ENCODE measurements at regions not wholly inside any gene's neighbourhood (a gene's known extent, or its start where the extent isn't known, plus 50 kb on each side); places are given as distances from the start of the nearest gene placed in this dataset.

GRCh38 chr2:142778289-142778688 is 99.2 kb upstream of the KYNU start:
- no peaks in the 10 kb centered on the region for H3K36me3 Mint-ChIP-seq (ENCODE audit: low read depth)
- H3K27me3 Mint-ChIP-seq (ENCODE audit: insufficient read depth), result no peaks in the 10 kb centered on the region; the same call in 1 of the 2 replicates
- H3K27ac Mint-ChIP-seq, result no peak overlapping the region
- no peak for DNase-seq
- TF ChIP-seq CTCF (IDR thresholded peaks at IDR 0.05), result no peak
- H3K9me3 Mint-ChIP-seq, result peaks cover 18% of the 10 kb centered on the region
- H3K4me3 Mint-ChIP-seq, result no peak overlapping the region
- H3K4me1 Mint-ChIP-seq (ENCODE audit: low read depth), result no peaks in the 10 kb centered on the region

- no peaks in the 10 kb centered on the region for H3K4me1 Mint-ChIP-seq (ENCODE audit: low read depth)
- no peak for TF ChIP-seq CTCF (IDR thresholded peaks at IDR 0.05)
- no peaks in the 10 kb centered on the region for H3K36me3 Mint-ChIP-seq (ENCODE audit: low read depth)
- no peak for DNase-seq
- peaks cover 23% of the 10 kb centered on the region for H3K9me3 Mint-ChIP-seq
- no peak overlapping the region for H3K27ac Mint-ChIP-seq
- no peak overlapping the region for H3K4me3 Mint-ChIP-seq
- H3K27me3 Mint-ChIP-seq (ENCODE audit: insufficient read depth), result no peaks in the 10 kb centered on the region; the same call in 1 of the 2 replicates
Observed at GRCh38 chr2:142777742-142778141, 99.7 kb upstream of the KYNU start.

GRCh38 chr2:142769761-142770160 is 107.7 kb upstream of the KYNU start:
- Mint-ChIP-seq H3K27me3 (ENCODE audit: insufficient read depth) (no peaks in the 10 kb centered on the region), H3K36me3 (ENCODE audit: low read depth) (no peaks in the 10 kb centered on the region), H3K4me1 (ENCODE audit: low read depth) (no peaks in the 10 kb centered on the region), H3K4me3 (no peak overlapping the region), H3K9me3 (peaks cover 44% of the 10 kb centered on the region), H3K27ac (no peak overlapping the region)
- no peak for TF ChIP-seq CTCF (IDR thresholded peaks at IDR 0.05)
- no peak for DNase-seq

GRCh38 chr2:142767847-142768246 is 109.6 kb upstream of the KYNU start:
- TF ChIP-seq CTCF (IDR thresholded peaks at IDR 0.05), result no peak
- no peak overlapping the region for H3K4me3 Mint-ChIP-seq
- H3K27me3 Mint-ChIP-seq (ENCODE audit: insufficient read depth), result no peaks in the 10 kb centered on the region
- DNase-seq, result no peak
- no peaks in the 10 kb centered on the region for H3K4me1 Mint-ChIP-seq (ENCODE audit: low read depth)
- peaks cover 39% of the 10 kb centered on the region for H3K9me3 Mint-ChIP-seq
- H3K36me3 Mint-ChIP-seq (ENCODE audit: low read depth), result no peaks in the 10 kb centered on the region
- no peak overlapping the region for H3K27ac Mint-ChIP-seq

GRCh38 chr2:142758973-142759372 is 118.5 kb upstream of the KYNU start:
- Mint-ChIP-seq H3K36me3 (ENCODE audit: low read depth) (no peaks in the 10 kb centered on the region), H3K4me3 (no peak overlapping the region), H3K4me1 (ENCODE audit: low read depth) (no peaks in the 10 kb centered on the region), H3K27me3 (ENCODE audit: insufficient read depth) (no peaks in the 10 kb centered on the region), H3K27ac (no peak overlapping the region), H3K9me3 (peaks cover 25% of the 10 kb centered on the region)
- no peak for DNase-seq
- TF ChIP-seq CTCF (IDR thresholded peaks at IDR 0.05), result no peak

- no peaks in the 10 kb centered on the region for H3K27me3 Mint-ChIP-seq (ENCODE audit: insufficient read depth)
- H3K36me3 Mint-ChIP-seq (ENCODE audit: low read depth), result no peaks in the 10 kb centered on the region
- peaks cover 32% of the 10 kb centered on the region for H3K9me3 Mint-ChIP-seq
- H3K4me3 Mint-ChIP-seq, result no peak overlapping the region
- no peak overlapping the region for H3K27ac Mint-ChIP-seq
- no peak for TF ChIP-seq CTCF (IDR thresholded peaks at IDR 0.05)
- no peaks in the 10 kb centered on the region for H3K4me1 Mint-ChIP-seq (ENCODE audit: low read depth)
- DNase-seq, result no peak
Observed at GRCh38 chr2:142757111-142757510, 120.4 kb upstream of the KYNU start.

All from HFFc6 (cell line).